Spleen (tissue), 11 donors: ENCODE measurements at regions not wholly inside any gene's neighbourhood (a gene's known extent, or its start where the extent isn't known, plus 50 kb on each side); places are given as distances from the start of the nearest gene placed in this dataset.

ENCODE experiments used
- DNase-seq: peaks from one replicate; pipeline ENCODE4 v3.0.0-alpha.2; 2020
- H3K27ac ChIP-seq, 8 donors: fragments of 200-600 bp; sonication (generic) in 7 of 8; 1 replicate in 4 of 8; 2 replicates in 4 of 8; pipeline versions ENCODE4 v1.5.0 to v1.8.0; 2016 to 2021; ENCODE audit warnings: inconsistent platforms in 4 of 8, mild to moderate bottlenecking in 4 of 8, moderate library complexity in 1 of 8
- H3K27me3 ChIP-seq, 7 donors: fragments of 200-600 bp; sonication (generic) in 6 of 7; replicated peaks in 1 of 7; 1 replicate in 4 of 7; 2 replicates in 3 of 7; pipeline versions ENCODE4 v1.5.0 to v1.8.0; 2016 to 2021; ENCODE audit warnings: inconsistent platforms in 3 of 7, mild to moderate bottlenecking in 1 of 7
- H3K36me3 ChIP-seq, 6 donors: fragments of 200-600 bp; sonication (generic) in 5 of 6; 1 replicate in 4 of 6; 2 replicates in 2 of 6; pipeline versions ENCODE4 v1.5.0 to v1.8.0; 2016 to 2021; ENCODE audit warnings: inconsistent platforms in 2 of 6
- H3K4me1 ChIP-seq, 6 donors: fragments of 200-600 bp; sonication (generic) in 5 of 6; 1 replicate in 3 of 6; 2 replicates in 3 of 6; pipeline versions ENCODE4 v1.5.0 to v1.8.0; 2016 to 2021; ENCODE audit warnings: inconsistent platforms in 3 of 6
- H3K4me3 ChIP-seq, 8 donors: fragments of 200-600 bp; sonication (generic) in 7 of 8; 1 replicate in 4 of 8; 2 replicates in 4 of 8; pipeline versions ENCODE4 v1.5.0 to v1.8.0; 2016 to 2021; ENCODE audit warnings: inconsistent platforms in 4 of 8, mild to moderate bottlenecking in 4 of 8, moderate library complexity in 2 of 8
- H3K9me3 ChIP-seq, 8 donors: fragments of 200-600 bp; sonication (generic) in 7 of 8; 1 replicate in 4 of 8; 2 replicates in 4 of 8; pipeline versions ENCODE4 v1.5.0 to v1.8.0; 2016 to 2021; ENCODE audit warnings: inconsistent platforms in 4 of 8
- POLR2A ChIP-seq, 3 donors: fragments of 450-650 bp; IDR thresholded peaks; one replicate each; pipeline ENCODE4 v1.5.1; 2017; ENCODE audit warnings: antibody characterized with exemption in 3 of 3, mild to moderate bottlenecking in 1 of 3
- POLR2AphosphoS5 ChIP-seq, 3 donors: sonication (generic); formaldehyde crosslinking; IDR thresholded peaks; one replicate each; pipeline ENCODE4 v1.5.1; 2017; ENCODE audit warnings: antibody characterized with exemption in 3 of 3
- WGBS, 5 donors: extraction: QIAGEN DNeasy Blood & Tissue Kit in 3 of 5; methylation state at CpG; one replicate each; pipeline versions ENCODE4 v1.1.5 to v1.1.7; 2013 to 2018; 5-methylcytosine and 5-hydroxymethylcytosine counted together
- intact Hi-C: fragments of 100-400 bp; cut with DNase I; formaldehyde crosslinking; loops from one replicate; pipeline ENCODE4 v1.15.0; 2023; ENCODE audit warnings: low total_unique reads
- TF ChIP-seq, protein P1 (sequence below), 11 experiments: fragments of 200-600 bp in 7 of 11; fragments of 450-650 bp in 4 of 11; sonication (generic) in 4 of 11; IDR thresholded peaks in 8 of 11; conservative IDR thresholded peaks in 3 of 11; 1 replicate in 7 of 11; 2 replicates in 4 of 11; pipeline versions ENCODE4 v1.4.0 to v1.8.0; 2016 to 2021; ENCODE audit warnings: antibody characterized with exemption in 11 of 11, inconsistent platforms in 4 of 11, mild to moderate bottlenecking in 1 of 11
- donor health status: healthy with polysubstance abuse.
- donor health status: DM: no; HTN: no; CAD: no; lungs with moderate emphysema.
- donor health status: DM: no; HTN: no; CAD: no.
- donor health status: Bipolar disorder and iron deficiency.
- donor health status: healthy.
- donor health status: DM: no; HTN: no; CAD: no.
- donor health status: DM: yes; HTN: yes; CAD: no.

DNA sequence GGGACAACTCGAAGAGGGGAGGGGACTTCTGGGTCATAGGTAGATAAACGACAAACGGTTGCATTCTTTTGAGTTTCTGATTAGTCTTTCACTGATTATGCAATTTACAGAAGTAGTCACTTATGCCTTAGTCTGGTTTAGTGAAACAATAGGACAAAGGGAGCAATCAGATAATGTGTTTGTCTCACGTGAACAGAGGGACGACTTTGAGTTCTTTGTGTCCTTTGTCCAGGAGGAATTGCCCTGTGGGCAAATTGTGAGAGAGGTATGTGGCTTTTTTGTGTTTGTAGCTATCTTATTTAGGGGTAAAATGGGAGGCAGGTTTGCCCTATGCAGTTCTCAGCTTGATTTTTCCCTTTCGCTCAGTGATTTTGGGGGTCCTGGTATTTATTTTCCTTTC lies 362.9 kb upstream of the PCDH20 start:
- 60 to 85% (median 78%) methylated on average over 6 of the region's 6 CpGs for WGBS, 5 donors

DNA sequence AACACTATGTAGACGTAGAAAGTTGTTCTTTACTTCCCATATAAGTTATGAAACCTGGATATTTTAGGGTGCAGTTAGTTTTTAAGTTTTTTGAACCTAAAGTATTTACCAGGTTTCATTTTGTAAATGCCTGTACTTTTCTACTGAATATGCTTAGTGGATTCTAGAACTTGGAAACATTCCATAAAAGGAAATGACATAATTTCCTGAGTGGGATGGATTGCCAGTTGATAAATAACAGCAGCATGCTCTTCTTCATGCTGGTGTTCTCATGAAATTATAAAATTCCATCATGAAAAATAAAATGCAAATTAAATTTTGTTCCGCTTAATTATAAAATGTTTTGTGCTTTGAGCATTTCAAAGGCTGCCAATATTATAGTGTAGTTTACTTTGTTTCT lies 362.2 kb upstream of the PCDH20 start:
- H3K4me3 ChIP-seq = no peak overlapping the region
- peaks cover 0 to 4% (median 0%) of the 10 kb centered on the region in 6 donors for H3K4me1 ChIP-seq
- WGBS, 5 donors = 73 to 83% (median 78%) methylated on average over 2 of the region's 2 CpGs
- no peak for TF ChIP-seq POLR2A (IDR thresholded peaks at IDR 0.05)
- TF ChIP-seq, protein P1, sequence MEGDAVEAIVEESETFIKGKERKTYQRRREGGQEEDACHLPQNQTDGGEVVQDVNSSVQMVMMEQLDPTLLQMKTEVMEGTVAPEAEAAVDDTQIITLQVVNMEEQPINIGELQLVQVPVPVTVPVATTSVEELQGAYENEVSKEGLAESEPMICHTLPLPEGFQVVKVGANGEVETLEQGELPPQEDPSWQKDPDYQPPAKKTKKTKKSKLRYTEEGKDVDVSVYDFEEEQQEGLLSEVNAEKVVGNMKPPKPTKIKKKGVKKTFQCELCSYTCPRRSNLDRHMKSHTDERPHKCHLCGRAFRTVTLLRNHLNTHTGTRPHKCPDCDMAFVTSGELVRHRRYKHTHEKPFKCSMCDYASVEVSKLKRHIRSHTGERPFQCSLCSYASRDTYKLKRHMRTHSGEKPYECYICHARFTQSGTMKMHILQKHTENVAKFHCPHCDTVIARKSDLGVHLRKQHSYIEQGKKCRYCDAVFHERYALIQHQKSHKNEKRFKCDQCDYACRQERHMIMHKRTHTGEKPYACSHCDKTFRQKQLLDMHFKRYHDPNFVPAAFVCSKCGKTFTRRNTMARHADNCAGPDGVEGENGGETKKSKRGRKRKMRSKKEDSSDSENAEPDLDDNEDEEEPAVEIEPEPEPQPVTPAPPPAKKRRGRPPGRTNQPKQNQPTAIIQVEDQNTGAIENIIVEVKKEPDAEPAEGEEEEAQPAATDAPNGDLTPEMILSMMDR (IDR thresholded peaks at IDR 0.05 in 8 of 11, conservative IDR thresholded peaks at IDR 0.05 in 3 of 11) = no peak
- no peak for TF ChIP-seq POLR2AphosphoS5 (IDR thresholded peaks at IDR 0.05)
- intact Hi-C loops = no loop called here
- DNase-seq = no peak
- H3K9me3 ChIP-seq = no peaks in the 10 kb centered on the region
- no peaks in the 10 kb centered on the region for H3K27me3 ChIP-seq
- H3K36me3 ChIP-seq = no peaks in the 10 kb centered on the region
- H3K27ac ChIP-seq = no peak overlapping the region

More for the DNA sequence above, 362.9 kb upstream of the PCDH20 start:
- intact Hi-C loops = no loop called here
- Histone ChIP-seq H3K9me3 (no peaks in the 10 kb centered on the region), H3K27ac (no peak overlapping the region), H3K4me3 (no peak overlapping the region), H3K36me3 (no peaks in the 10 kb centered on the region), H3K27me3 (no peaks in the 10 kb centered on the region), H3K4me1 (peaks cover 0 to 4% (median 0%) of the 10 kb centered on the region in 6 donors)
- DNase-seq = no peak
- TF ChIP-seq, protein P1 (IDR thresholded peaks at IDR 0.05 in 8 of 11, conservative IDR thresholded peaks at IDR 0.05 in 3 of 11) = no peak
- no peak for TF ChIP-seq POLR2AphosphoS5 (IDR thresholded peaks at IDR 0.05)
- no peak for TF ChIP-seq POLR2A (IDR thresholded peaks at IDR 0.05)

DNA sequence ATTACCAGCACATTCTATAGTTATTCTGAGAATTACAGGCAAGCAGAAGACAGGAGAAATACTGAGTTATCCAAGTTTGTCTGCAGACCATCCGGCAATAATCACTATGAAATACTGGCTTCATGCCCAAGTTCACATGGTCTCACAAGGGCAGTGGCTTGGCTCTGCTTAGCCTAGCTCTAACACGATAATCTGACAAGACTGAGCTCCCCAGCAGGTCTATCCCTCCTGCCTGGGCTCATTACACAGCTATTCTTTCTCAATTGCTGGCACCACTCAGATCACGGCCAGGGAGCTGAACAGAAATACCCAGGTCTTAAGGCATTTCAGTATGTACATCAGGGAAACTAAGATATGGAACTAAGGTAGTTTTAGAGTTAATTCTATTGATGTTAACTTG lies 361.6 kb upstream of the PCDH20 start:
- intact Hi-C loops = no loop called here
- Histone ChIP-seq H3K4me1 (peaks cover 0 to 4% (median 0%) of the 10 kb centered on the region in 6 donors), H3K27ac (no peak overlapping the region), H3K36me3 (no peaks in the 10 kb centered on the region), H3K9me3 (no peaks in the 10 kb centered on the region), H3K4me3 (no peak overlapping the region), H3K27me3 (no peaks in the 10 kb centered on the region)
- no peak for DNase-seq
- no peak for TF ChIP-seq POLR2AphosphoS5 (IDR thresholded peaks at IDR 0.05)
- TF ChIP-seq POLR2A (IDR thresholded peaks at IDR 0.05) = no peak
- TF ChIP-seq, protein P1 (IDR thresholded peaks at IDR 0.05 in 8 of 11, conservative IDR thresholded peaks at IDR 0.05 in 3 of 11) = no peak
- 53 to 66% (median 60%) methylated on average over 3 of the region's 3 CpGs for WGBS, 5 donors

DNA sequence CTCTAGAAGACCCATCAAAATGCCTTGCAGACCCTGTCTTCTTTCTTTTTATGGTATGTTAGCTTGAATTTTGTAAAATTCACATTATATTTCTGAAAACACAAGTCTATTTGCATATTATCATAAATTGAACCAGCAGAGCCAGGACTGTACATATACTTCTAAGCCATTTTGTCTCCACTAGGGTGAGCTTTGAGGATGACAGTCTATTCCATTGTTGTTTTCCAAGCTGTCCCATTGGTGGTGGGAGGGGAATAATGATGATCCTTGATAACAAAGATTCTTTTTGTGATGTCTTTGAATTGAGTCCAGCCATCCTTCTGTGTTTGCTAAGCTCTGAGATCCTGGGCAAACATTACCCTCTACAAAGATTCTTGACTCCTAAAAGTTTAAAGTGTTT lies 359.3 kb upstream of the PCDH20 start:
- intact Hi-C loops = no loop called here
- H3K27ac ChIP-seq = no peak overlapping the region
- TF ChIP-seq POLR2AphosphoS5 (IDR thresholded peaks at IDR 0.05) (no peak), POLR2A (IDR thresholded peaks at IDR 0.05) (no peak)
- TF ChIP-seq, protein P1 (IDR thresholded peaks at IDR 0.05 in 8 of 11, conservative IDR thresholded peaks at IDR 0.05 in 3 of 11) = no peak
- H3K36me3 ChIP-seq = no peaks in the 10 kb centered on the region
- DNase-seq = no peak
- H3K9me3 ChIP-seq = peaks cover 0 to 6% (median 0%) of the 10 kb centered on the region in 8 donors
- no peaks in the 10 kb centered on the region for H3K27me3 ChIP-seq
- H3K4me3 ChIP-seq = no peak overlapping the region
- peaks cover 0 to 4% (median 0%) of the 10 kb centered on the region in 6 donors for H3K4me1 ChIP-seq
